IMR-90 (cell line): ENCODE measurements at regions not wholly inside any gene's neighbourhood (a gene's known extent, or its start where the extent isn't known, plus 50 kb on each side); places are given as distances from the start of the nearest gene placed in this dataset.

Experiments used
- ATAC-seq: fragments of 200-7000 bp; cut with Tn5 transposase; 2 replicates; pipeline ENCODE4 v1.9.1; 2020; ENCODE audit warnings: low read depth, mild to moderate bottlenecking, moderate library complexity
- BruUV-seq: library from RNA; stranded (reverse); fragments of 400-500 nt; replicated peaks from 2 replicates; lab custom pipeline; 2021; lab: Mats Ljungman, UMichigan
- CTCF ChIA-PET: fragments of 300-600 bp; formaldehyde crosslinking; extraction: SDS; loops from one replicate; lab custom pipeline; 2021; ENCODE audit warnings: antibody characterized with exemption; lab: Yijun Ruan, JAX
- POLR2A ChIA-PET: fragments of 300-600 bp; sonication (Branson Sonifier 250); formaldehyde crosslinking; loops from one replicate; lab custom pipeline; 2022; ENCODE audit warnings: antibody characterized with exemption; ENCODE audit not compliant: unreplicated experiment; lab: Charles Lee
- DNase-seq: peaks from one replicate; pipeline ENCODE4 v3.0.0; 2013
- H2AFZ ChIP-seq: replicated peaks from 2 replicates; pipeline ENCODE3; 2013; ENCODE audit warnings: low read length, mild to moderate bottlenecking; ENCODE audit not compliant: poor library complexity
- H2AK5ac ChIP-seq: 2 replicates; pipeline ENCODE4 v1.6.1; 2013; ENCODE audit warnings: low read depth, low read length, inconsistent platforms
- H2AK9ac ChIP-seq: replicated peaks from 2 replicates; pipeline ENCODE3; 2013; ENCODE audit warnings: mild to moderate bottlenecking, low read depth, low read length, moderate library complexity; ENCODE audit not compliant: poor library complexity
- H2BK120ac ChIP-seq: 2 replicates; pipeline ENCODE4 v1.6.1; 2013; ENCODE audit warnings: low read depth, low read length, inconsistent platforms
- H2BK15ac ChIP-seq: 3 replicates; pipeline ENCODE4 v1.6.1; 2013; ENCODE audit warnings: low read depth, low read length, inconsistent platforms
- H2BK20ac ChIP-seq: 2 replicates; pipeline ENCODE4 v1.6.1; 2013; ENCODE audit warnings: low read depth, mild to moderate bottlenecking, inconsistent platforms, low read length, moderate library complexity
- H2BK5ac ChIP-seq: 2 replicates; pipeline ENCODE4 v1.6.1; 2013; ENCODE audit warnings: mild to moderate bottlenecking, low read depth, low read length, inconsistent platforms; ENCODE audit not compliant: poor library complexity, severe bottlenecking
- H3K14ac ChIP-seq: replicated peaks from 2 replicates; pipeline ENCODE4 v1.6.1; 2013; ENCODE audit warnings: low read depth, low read length, inconsistent platforms
- H3K18ac ChIP-seq: 2 replicates; pipeline ENCODE4 v1.6.1; 2013; ENCODE audit warnings: low read depth, low read length, control low read depth
- H3K23ac ChIP-seq: 2 replicates; pipeline ENCODE4 v1.6.1; 2013; ENCODE audit warnings: low read depth, low read length, inconsistent platforms
- H3K27ac ChIP-seq: 2 replicates; pipeline ENCODE4 v1.5.1; 2013; ENCODE audit warnings: mild to moderate bottlenecking, control low read depth, low read length; ENCODE audit not compliant: insufficient read depth
- H3K27me3 ChIP-seq: 2 replicates; pipeline ENCODE4 v1.6.1; 2013; ENCODE audit warnings: low read length; ENCODE audit not compliant: control insufficient read depth, insufficient read depth
- H3K36me3 ChIP-seq: 2 replicates; pipeline ENCODE4 v1.6.1; 2013; ENCODE audit warnings: low read length, mixed read lengths; ENCODE audit not compliant: control insufficient read depth, insufficient read depth
- H3K4ac ChIP-seq: 2 replicates; pipeline ENCODE4 v1.6.1; 2013; ENCODE audit warnings: low read depth, low read length, inconsistent platforms
- H3K4me1 ChIP-seq: 2 replicates; pipeline ENCODE4 v1.6.1; 2013; ENCODE audit warnings: low read length, mixed read lengths; ENCODE audit not compliant: control insufficient read depth, insufficient read depth
- H3K4me2 ChIP-seq: 2 replicates; pipeline ENCODE4 v1.6.1; 2013; ENCODE audit warnings: low read depth, mild to moderate bottlenecking, control low read depth, low read length, moderate library complexity
- H3K4me3 ChIP-seq: 2 replicates; pipeline ENCODE4 v1.5.1; 2013; ENCODE audit warnings: low read depth, mild to moderate bottlenecking, control low read depth, low read length, moderate library complexity; ENCODE audit not compliant: insufficient read depth
- H3K56ac ChIP-seq: 2 replicates; pipeline ENCODE4 v1.6.1; 2013; ENCODE audit warnings: low read length, inconsistent platforms; ENCODE audit not compliant: insufficient read depth; ENCODE audit errors: extremely low read depth
- H3K79me1 ChIP-seq, 2 experiments: 2 replicates each; pipeline ENCODE4 v1.6.1; 2013; ENCODE audit warnings: low read length in 2 of 2, inconsistent platforms in 1 of 2, low read depth in 1 of 2
- H3K9ac ChIP-seq: 2 replicates; pipeline ENCODE4 v1.6.1; 2013; ENCODE audit warnings: low read depth, low read length, control low read depth
- H3K9me1 ChIP-seq: 2 replicates; pipeline ENCODE4 v1.6.1; 2013; ENCODE audit warnings: low read length, inconsistent platforms; ENCODE audit not compliant: insufficient read depth
- H3K9me3 ChIP-seq: 2 replicates; pipeline ENCODE4 v1.6.1; 2013; ENCODE audit warnings: low read length; ENCODE audit not compliant: control insufficient read depth, insufficient read depth
- H4K20me1 ChIP-seq: 2 replicates; pipeline ENCODE4 v1.6.1; 2013; ENCODE audit warnings: low read length, inconsistent platforms; ENCODE audit not compliant: insufficient read depth
- H4K5ac ChIP-seq: 2 replicates; pipeline ENCODE4 v1.6.1; 2013; ENCODE audit warnings: mild to moderate bottlenecking, low read depth, low read length, control low read depth
- H4K8ac ChIP-seq, 2 experiments: 2 replicates each; pipeline ENCODE4 v1.6.1; 2013; ENCODE audit warnings: low read depth in 2 of 2, low read length in 2 of 2, control low read depth in 1 of 2, inconsistent platforms in 1 of 2
- H4K91ac ChIP-seq: 2 replicates; pipeline ENCODE4 v1.6.1; 2013; ENCODE audit warnings: low read depth, low read length, inconsistent platforms; ENCODE audit not compliant: insufficient read depth
- BHLHE40 ChIP-seq: fragments of 150-350 bp; IDR thresholded peaks from 2 replicates; pipeline ENCODE4 v1.6.1; 2016; ENCODE audit warnings: mild to moderate bottlenecking, low read depth, low read length
- CHD1 ChIP-seq: IDR thresholded peaks from 2 replicates; pipeline ENCODE4 v1.6.1; 2012; ENCODE audit warnings: low read depth, low read length, improper control_type of control experiment
- CTCF ChIP-seq: conservative IDR thresholded peaks from 2 replicates; pipeline ENCODE4 v1.5.1; 2012; ENCODE audit warnings: mild to moderate bottlenecking, low read depth, low read length, improper control_type of control experiment
- FOS ChIP-seq: fragments of 150-350 bp; IDR thresholded peaks from 2 replicates; pipeline ENCODE4 v1.6.1; 2016; ENCODE audit warnings: low read depth, low read length
- MAFK ChIP-seq: IDR thresholded peaks from 2 replicates; pipeline ENCODE4 v1.6.1; 2012; ENCODE audit warnings: low read depth, low read length, improper control_type of control experiment
- MXI1 ChIP-seq: IDR thresholded peaks from 2 replicates; pipeline ENCODE4 v1.6.1; 2012; ENCODE audit warnings: low read depth, mild to moderate bottlenecking, low read length, moderate library complexity, borderline replicate concordance
- NFE2L2 ChIP-seq: fragments of 150-350 bp; IDR thresholded peaks from 2 replicates; pipeline ENCODE4 v1.6.1; 2016; ENCODE audit warnings: low read depth, mild to moderate bottlenecking, low read length
- POLR2A ChIP-seq: IDR thresholded peaks from 2 replicates; pipeline ENCODE4 v1.6.1; 2012; ENCODE audit warnings: mild to moderate bottlenecking, low read depth, low read length
- RAD21 ChIP-seq: IDR thresholded peaks from 2 replicates; pipeline ENCODE4 v1.6.1; 2012; ENCODE audit warnings: low read length, improper control_type of control experiment
- RCOR1 ChIP-seq: IDR thresholded peaks from 2 replicates; pipeline ENCODE4 v1.6.1; 2012; ENCODE audit warnings: mild to moderate bottlenecking, low read length, improper control_type of control experiment; ENCODE audit not compliant: insufficient replicate concordance
- RFX5 ChIP-seq: IDR thresholded peaks from 2 replicates; pipeline ENCODE4 v1.8.0; 2012; ENCODE audit warnings: low read depth, mild to moderate bottlenecking, low read length, moderate library complexity
- SMC3 ChIP-seq: fragments of 150-350 bp; IDR thresholded peaks from 2 replicates; pipeline ENCODE4 v1.6.1; 2016; ENCODE audit warnings: low read depth, mild to moderate bottlenecking, antibody characterized with exemption, low read length, moderate library complexity
- dilution Hi-C: fragments of 300-500 bp; cut with HindIII; formaldehyde crosslinking; loops from one replicate; pipeline ENCODE4 v1.14.3; 2018; ENCODE audit warnings: low sequenced_read_pairs; ENCODE audit not compliant: unreplicated experiment
- in situ Hi-C: fragments of 300-500 bp; cut with MboI; formaldehyde crosslinking; loops from 3 replicates; pipeline ENCODE4 v1.14.3; 2019; ENCODE audit warnings: low sequenced_read_pairs, inconsistent platforms, mixed read lengths
- intact Hi-C: fragments of 100-400 bp; cut with micrococcal nuclease; formaldehyde crosslinking; loops from 2 replicates; pipeline ENCODE4 v1.10.0; 2022

GRCh38 chr3:178275311-178275710 is 260.9 kb upstream of the KCNMB2 start:
- H3K56ac ChIP-seq: no peak overlapping the region
- in situ Hi-C loops (no loop called here), intact Hi-C loops (no loop called here), dilution Hi-C loops (no loop called here)
- ChIA-PET POLR2A (no interaction called here), CTCF (interaction anchor here (0.5 to 0.6 kb wide), 2 partner anchors 10 to 30 kb away, joined by 3 to 11 read pairs; no protein-coding TSS in a partner anchor)
- H3K9ac ChIP-seq: no peak overlapping the region
- no peak overlapping the region for H3K18ac ChIP-seq
- no peaks in the 10 kb centered on the region; the same call in 1 of the 2 replicates for H3K4me1 ChIP-seq
- no peak for TF ChIP-seq CTCF
- no peak for TF ChIP-seq NFE2L2
- no peak for TF ChIP-seq MAFK
- TF ChIP-seq FOS: no peak
- TF ChIP-seq BHLHE40: no peak
- no peak for TF ChIP-seq MXI1
- no peak for TF ChIP-seq SMC3
- TF ChIP-seq POLR2A: no peak
- no peak for TF ChIP-seq RCOR1
- TF ChIP-seq RAD21: no peak
- no peak for TF ChIP-seq CHD1
- no peak for TF ChIP-seq RFX5
- H3K14ac ChIP-seq: no peak overlapping the region
- ATAC-seq (no peak), DNase-seq (no peak)
- H3K4me3 ChIP-seq: no peak overlapping the region
- no peaks in the 10 kb centered on the region for H4K20me1 ChIP-seq
- no peak overlapping the region for H3K23ac ChIP-seq
- no peaks in the 10 kb centered on the region for H3K36me3 ChIP-seq
- H2AK9ac ChIP-seq: no peak overlapping the region
- no peak overlapping the region for H2BK15ac ChIP-seq
- no peak overlapping the region for H2AK5ac ChIP-seq
- no peak overlapping the region for H2BK120ac ChIP-seq
- no TSS peak for BruUV-seq
- no peak overlapping the region for H4K5ac ChIP-seq
- H2AFZ ChIP-seq: no peak overlapping the region
- no peak overlapping the region for H3K4me2 ChIP-seq
- no peak overlapping the region for H3K27ac ChIP-seq
- H2BK5ac ChIP-seq: no peak overlapping the region
- no peak overlapping the region for H4K8ac ChIP-seq
- H2BK20ac ChIP-seq: no peak overlapping the region
- no peak overlapping the region for H3K4ac ChIP-seq
- no peak overlapping the region for H4K91ac ChIP-seq
- no peaks in the 10 kb centered on the region for H3K9me1 ChIP-seq
- no peaks in the 10 kb centered on the region for H3K27me3 ChIP-seq
- no peaks in the 10 kb centered on the region for H3K79me1 ChIP-seq
- peaks cover 11% of the 10 kb centered on the region for H3K9me3 ChIP-seq
